Fibroblast of upper back skin (primary cell): ENCODE measurements at regions not wholly inside any gene's neighbourhood (a gene's known extent, or its start where the extent isn't known, plus 50 kb on each side); places are given as distances from the start of the nearest gene placed in this dataset.

Experiments
- DNase-seq: peaks from one replicate; pipeline ENCODE4 v3.0.0-alpha.2; 2013

DNA sequence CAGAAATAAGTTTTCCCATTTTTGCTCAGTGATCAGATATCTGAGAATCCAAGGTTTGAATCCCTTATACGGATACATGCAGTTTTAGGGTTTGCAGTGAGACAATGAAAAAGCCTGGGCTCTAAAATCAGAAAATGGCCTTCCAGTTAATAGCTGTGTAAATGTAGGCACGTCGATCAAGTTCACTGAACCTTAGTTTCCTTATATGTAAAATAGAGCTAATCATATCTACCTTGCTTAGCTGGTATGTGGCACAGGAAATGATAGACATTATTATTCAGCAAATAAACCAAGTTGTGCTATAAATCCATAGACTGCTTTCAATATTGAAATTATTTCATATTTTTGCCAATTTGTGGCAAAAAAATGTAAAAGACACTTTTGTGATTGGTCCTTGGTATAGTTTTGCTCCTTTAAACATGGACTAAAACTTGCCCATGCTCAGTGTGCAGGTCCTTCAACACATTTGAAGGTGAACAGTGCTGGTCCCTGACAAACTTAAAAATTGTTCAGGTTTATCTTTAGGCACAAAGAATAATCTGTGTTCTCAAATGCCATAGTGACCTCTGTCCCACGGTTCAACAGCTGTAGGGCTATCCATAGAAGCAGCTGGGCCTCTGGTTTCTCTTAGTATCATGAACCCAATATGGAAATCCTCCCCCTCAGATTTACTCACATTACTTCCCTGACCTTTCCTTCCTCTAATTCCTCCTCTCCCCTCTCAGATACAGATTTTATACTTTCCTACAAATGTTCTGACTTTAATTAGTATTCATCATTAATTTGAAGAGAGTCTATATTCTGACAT is 51.0 kb downstream of the CCDC54 start:
- no peak for DNase-seq

DNA sequence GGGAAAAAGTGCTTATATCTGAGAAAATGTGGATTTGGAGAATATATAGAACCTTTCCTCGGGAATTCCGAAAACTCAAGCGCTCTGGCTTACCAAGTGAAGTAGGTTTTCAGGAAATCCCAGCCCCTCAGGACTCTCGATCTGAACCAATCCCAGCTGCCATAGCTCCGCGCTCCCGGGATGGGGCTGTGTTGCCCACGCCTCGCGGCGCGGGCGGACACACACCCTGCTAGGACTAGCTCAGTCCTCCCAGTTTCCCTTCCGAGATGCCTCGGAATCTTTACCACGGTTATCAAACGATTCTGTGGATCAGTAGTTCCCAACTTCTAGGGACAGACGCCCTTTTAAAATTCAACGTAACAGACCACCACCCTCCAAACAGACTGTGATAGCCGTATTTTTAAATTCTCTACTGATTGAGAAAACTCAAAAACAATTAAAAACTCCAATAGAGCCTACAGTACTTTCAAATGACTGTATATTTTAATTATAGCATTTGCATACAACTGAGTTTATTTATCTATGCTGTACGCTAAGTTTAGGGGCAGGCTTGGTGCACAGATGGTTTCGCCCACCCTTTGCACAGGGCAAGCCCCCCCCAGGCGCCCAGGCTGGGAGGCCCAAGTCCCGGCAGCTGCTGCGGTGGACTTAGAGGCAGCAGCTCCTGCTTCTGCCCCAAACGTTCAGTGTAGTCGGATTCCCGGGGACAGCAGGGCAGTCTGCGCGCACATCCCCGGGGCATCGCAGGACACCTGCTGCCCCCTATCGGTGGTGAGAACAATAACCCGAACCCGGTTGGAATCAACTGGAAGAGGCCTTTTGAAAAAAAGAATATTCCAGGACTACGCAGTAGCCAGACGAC is 52.3 kb downstream of the CCDC54 start:
- peak; percentile 84 for DNase-seq

DNA sequence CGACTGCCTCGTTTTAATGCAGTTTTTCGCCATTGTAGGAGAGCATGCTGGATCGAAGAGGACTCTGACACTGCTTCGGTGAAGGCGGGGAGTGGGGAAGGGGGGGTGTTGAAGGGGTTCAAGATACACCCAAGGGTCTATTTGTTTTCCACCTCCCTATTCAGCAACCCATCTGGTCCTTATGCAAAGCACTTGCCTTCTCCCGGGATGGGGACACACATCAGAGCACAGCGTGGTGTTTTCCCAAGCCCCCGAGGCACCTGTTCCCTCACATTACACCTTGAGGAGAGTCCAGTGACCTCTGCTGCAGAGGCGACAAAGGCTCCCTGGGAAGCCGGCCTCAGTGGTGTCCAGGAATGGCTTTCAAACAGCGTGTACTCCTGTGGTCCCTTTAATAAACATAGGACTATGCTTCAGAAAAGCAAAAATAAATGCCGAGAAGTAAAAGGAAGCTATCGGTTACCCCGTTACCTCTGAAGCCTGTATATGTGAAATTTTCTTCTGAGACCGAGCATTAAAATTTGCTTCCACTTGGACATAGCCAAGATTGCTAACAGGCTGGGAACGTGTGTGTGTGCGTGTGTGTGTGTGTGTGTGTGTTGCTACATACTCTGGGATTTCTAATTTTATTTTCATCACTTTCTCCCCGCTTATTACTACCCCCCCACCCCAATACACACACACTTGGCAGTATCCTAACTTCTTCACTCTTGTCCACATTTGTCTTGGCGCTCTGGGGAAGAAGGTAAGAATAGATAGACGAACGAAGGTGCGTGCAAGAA is 53.2 kb downstream of the CCDC54 start:
- DNase-seq, result peak; percentile 31

DNA sequence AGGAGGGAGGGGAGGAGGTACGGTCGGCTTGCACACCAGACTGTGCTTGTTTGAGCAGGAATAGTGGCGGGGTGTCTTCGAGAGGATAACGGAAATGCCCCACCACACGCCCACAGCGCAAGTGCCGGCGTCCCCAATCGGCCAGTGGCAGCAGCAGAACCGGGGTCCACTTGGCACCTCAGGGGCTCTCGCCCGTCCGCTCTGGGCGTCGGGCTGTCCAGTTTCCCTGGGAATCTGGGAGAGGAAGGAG is 53.7 kb downstream of the CCDC54 start:
- DNase-seq, result peak; percentile 9

DNA sequence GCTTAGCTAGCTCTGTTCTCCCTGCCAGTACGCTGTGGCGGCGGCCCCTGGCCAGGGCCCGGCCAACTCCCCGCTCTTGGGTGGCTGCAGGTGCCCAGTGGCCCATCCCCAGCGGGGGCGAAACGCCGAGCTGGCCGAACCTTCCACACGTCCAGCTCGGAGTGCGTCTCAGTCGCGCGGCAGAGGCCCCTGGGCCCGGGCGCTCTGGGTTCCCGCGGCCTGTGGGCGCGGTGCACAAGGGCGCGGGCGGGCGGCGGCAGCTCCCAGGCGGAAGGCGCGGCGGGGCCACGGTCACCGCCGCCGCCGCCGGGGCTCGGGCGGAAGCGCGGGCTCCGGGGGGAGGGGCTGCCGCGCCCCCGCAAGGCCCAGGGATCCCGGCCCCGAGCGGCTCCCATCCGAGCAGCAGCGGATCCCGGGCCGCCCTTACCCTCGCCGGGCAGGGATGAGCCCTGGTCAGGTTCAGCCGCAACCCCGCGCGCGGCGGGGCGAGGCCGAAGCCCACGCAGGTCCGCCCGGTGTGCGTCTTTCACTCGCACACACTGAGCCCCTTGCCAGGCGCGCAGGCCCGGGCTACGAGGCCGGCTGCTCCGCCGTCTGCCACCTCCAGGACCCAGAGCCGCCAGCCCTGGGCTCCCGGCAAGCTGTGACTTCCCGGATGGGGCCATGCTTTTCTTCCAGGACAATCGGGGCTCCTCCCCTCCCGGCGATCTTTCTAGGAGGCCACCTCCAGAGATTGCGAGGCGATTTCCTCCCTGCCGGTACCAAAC is 54.2 kb downstream of the CCDC54 start:
- DNase-seq, result peak; percentile 73

DNA sequence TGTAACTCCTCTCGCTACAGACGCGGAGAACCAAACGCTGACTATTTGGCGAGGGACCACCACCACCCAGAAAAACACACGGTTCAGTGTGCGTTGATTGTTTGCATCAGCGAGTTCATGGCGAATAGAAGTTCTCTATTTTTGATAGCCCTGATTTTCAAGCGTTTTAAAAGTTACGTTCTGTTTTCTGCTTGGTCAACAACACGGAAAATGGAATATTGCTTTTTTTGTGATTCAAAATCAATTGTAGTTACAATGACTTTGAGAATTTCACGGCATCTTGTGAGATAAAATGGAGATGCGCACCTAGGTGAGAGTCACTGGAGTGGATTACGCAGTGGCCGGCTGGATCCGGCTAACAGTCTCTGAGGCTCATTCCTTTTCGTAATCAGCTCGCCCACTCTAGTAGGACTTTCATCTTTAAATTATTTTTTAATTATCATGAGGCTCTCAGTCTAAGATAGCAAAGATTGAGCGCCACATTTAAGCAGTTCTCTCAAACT is 54.8 kb downstream of the CCDC54 start:
- no peak for DNase-seq

DNA sequence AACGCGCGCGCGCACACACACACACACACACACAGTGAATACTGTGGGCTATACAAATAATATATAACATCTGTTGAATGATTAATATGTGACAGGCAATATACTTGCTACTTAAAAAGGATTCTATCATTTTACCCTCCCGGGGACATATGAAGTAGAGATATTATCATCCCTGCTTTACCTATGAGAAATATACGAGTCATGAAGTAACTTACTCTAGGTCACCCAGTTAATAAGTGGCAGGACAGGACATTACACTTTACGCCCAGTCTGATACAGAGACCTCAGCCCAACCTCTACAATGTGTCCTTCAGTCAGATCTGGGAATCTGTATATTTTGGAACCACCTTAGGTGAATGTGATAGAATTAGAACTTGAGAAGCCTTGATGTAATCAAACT is 55.4 kb downstream of the CCDC54 start:
- peak; percentile 6 for DNase-seq

DNA sequence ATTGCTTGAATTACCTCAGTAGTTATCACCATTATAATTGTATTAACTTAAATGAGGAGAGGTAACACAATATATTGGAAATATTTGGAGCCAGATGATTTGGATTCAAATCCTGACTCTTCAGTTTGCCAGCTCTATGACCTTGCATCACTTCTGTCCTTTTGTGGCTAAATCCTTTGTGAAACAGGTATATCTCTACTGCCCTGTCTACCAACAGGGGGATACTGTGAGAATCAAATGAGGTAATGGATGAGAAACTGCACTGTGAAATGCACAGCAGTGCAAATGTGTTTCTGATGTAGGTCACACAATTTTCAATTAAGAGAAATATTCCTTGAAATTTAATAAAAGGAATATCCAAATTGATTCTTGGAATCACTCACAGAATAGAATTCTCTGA is 58.8 kb downstream of the CCDC54 start:
- DNase-seq, result no peak

DNA sequence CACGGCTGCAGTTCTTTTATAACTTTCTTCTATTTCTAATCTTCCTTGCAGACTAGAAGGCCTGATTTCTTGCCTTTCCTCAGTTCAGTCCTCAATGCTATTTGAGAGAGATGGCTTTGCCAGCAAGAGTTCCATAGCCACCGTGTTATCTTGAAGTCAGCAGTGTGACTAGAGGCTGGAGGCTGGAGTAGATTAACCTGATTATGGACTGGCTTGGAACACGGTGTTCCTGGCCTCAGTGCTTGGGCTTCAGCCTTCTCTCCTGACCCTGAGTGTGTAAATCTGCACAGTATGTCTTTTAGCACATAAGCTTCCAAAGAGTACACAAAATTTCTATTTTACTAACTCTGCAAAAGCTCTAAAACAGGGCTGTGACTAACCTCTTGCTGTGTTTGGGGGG is 61.4 kb downstream of the CCDC54 start:
- no peak for DNase-seq

DNA sequence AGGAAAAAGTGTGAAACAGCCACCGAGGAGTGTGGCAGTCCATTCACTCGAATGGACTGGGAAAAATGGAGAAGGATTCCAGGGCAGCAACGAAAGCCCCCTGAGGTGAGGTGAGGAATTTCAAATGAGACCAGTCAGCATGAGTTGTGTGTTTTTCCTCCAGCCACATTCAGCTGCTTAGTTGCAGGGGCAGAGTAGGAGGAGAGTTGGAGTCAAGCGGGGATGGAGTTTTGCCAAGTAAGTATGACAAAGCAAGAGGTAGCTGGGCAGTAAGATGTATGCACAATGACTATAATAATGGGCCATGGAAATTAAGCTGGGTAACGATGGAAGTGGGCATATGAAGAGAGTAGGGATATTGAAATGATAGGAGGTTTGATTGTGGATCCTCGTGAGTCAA is 64.4 kb downstream of the CCDC54 start:
- peak; percentile 3 for DNase-seq

DNA sequence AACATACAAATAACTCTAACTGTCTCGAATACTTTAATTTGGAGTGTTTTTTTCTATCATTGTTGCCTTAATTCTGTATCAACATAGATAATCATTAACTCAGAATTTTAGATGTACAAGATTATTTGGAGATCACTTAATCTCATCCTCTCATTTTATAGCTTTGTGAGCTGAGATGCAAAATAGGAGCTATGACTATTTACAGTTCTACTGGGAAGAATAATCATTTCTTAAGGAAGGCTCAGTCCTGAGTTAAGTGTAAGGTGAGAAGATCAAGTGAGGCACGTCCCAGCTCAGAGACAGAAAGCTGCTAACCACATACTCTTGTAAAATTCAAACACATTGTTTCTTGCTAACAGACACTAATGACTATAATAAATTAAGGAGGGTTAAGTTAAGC is 66.2 kb downstream of the CCDC54 start:
- no peak for DNase-seq

DNA sequence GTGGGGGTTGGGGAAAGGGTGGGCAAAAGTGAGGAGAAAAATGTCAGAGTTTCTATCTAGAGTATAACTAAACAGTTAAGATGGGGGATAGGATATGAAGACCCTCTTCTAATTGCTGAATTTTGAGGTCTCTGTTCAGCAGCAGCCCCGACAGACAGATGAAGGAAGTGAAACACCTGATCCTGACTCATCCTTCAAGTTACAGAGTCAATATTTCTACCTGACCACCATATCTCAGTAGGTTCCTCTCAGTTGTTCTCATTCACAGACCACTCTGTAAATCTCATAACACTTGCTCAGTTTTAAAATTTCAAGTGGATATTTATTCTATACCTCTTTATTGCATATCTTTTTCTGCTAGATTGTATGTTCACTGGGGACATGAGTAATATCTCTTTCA is 69.5 kb downstream of the CCDC54 start:
- DNase-seq, result no peak

DNA sequence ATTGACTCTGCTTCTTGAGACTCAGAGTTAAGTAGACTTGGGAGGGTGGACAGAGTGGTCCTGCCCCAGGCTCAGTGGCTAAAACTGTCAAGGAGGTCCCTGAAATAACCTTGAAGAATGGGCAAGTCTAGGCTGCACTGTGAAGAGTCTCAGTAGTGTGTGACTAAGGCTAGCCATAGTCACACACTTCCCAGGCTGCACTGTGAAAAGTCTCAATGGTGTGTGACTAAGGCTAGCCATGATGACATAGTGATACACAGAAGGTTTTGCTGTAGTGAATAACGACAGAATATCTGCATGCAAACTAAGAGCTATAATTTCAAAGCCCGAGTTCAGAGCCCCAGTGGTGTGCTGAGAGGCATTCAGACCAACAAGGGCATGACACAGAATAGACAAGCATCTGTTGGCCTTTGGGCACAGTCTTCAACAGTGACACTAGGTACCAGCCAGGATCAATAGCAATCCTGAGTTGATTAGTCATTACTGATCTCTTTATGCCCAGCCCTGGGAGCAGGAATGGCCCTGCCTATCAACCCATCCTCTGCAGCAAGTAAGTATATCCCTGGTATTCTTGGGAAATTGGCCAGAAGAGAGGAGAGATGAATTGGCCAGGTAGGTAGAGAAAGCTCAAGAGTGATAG is 72.4 kb upstream of the BBX start:
- peak; percentile 3 for DNase-seq

DNA sequence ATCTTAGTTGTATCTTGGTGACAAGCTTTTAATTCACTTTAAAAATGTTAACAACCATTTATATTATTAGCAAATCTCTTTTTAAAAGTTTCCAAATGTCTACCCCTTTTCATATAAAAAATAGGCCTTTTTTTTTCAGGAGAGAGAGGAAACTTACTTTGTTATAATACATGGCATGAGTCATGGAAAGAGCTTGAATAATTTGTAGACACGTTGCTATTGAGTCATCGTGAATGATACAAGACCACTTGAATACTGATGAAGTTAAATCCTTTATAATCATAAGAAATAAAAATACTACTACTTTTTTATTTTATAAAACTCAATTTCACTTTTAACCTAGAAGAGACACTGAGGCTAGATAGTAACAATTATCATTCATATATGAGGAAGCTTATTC is 70.3 kb upstream of the BBX start:
- DNase-seq, result peak; percentile 45

DNA sequence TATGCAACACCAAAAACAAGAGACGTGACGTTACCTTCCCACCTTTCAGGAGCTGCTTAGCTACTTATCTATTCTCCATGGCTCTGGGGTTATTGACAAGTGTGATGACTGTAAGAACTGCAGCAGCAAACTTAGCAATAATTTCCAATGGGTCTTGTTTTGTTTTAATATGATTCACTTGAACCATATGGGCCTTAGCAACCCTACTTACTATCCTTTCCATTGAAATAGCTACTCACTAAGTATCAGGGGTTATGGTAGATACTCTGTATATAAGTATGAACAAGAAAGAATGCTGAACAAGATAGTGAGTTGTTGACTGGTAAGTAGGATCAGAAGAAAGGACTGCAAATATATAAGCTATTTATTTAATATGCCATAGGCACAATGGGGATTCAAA is 69.3 kb upstream of the BBX start:
- DNase-seq, result no peak

DNA sequence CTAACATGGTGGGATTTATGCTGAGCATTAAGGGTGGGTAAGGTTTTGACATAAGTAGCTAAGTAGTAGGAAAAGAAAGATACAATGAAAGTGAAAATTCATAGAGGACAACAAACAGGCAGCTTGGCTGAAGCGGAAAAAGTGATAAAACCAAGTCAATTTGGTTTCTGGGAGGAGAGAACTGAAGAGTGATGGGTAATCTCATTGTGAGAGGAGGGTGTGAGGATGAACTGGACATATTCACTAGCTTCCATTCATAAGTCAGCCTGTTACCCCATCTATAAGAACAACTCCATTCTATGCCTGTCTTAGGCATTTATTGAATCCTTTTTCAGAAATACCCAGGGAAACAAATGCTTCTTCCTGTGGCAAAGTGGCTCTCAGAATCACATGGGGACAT is 67.1 kb upstream of the BBX start:
- DNase-seq, result no peak

DNA sequence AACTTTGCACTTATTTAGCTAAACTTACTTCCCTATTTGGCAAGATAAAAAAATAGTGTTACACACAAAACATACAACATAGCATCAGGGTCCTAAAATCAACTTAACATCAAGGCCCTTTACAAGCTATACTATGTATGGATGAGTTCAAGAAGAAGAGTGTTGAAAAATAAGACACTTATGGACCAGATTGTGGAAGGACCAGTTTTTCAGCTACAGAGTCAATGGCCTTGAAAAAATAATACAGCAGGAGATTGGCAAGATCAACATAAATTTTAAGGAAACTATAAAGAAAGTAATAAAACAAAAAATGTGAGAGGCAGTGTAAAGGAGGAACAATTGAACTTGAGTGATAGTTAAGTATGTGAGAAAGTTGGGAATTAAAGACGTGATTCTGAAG is 66.3 kb upstream of the BBX start:
- no peak for DNase-seq

DNA sequence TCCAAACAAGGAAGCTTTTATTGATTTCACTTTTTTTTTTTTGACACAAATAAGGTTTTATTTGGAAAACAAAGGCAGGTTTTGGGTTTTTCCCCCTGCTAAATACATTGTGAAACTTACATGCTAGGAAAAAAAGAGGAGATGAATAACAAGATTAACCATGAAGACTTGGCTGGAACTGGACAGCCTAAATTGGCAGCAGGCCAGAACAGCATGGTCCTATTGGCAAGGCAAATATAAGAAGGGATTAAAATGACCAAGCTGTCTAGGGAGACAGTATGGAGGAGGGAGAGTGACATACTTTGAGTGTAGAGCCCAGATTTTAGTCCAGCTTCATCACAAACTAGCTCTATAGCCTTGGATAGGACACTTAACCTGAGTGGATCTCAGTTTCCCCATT is 63.9 kb upstream of the BBX start:
- peak; percentile 6 for DNase-seq

DNA sequence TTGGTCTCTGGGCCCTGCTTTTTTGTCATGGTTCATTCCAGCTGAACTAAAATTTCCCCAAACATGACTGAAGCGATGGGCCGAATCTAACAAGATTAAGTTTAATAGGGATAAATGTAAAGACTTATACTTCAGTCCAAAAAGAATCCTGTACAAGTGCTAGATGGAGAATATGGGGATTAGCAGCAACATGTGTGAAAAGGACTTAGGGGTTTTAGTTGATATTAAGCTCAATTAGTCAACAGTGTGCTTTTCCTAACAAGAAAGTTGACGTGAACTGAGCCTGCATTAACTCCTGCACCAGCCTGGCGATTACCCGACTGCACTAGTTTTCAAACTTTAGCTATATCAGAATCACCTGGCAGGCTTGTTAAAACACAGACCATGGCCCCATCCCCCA is 61.0 kb upstream of the BBX start:
- no peak for DNase-seq

DNA sequence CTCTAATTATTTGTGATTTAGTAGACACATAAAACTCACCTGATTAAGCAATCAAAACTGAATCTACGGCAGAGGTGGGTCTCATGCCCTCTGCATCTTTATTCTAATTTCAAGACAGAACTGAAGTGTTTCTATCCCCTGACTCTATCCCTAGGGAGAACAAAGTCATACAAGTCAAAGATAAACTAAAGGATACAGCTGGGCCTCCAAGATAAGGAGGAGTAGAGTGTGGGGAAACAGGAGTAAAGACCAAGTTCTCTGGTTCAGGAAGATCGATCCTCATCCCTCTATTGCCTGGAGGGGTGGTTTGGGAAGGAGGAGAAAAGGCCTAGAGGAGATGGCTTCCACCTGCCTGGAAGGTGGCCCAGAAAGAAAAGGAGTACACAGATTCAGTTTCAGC is 58.7 kb upstream of the BBX start:
- DNase-seq, result no peak

DNA sequence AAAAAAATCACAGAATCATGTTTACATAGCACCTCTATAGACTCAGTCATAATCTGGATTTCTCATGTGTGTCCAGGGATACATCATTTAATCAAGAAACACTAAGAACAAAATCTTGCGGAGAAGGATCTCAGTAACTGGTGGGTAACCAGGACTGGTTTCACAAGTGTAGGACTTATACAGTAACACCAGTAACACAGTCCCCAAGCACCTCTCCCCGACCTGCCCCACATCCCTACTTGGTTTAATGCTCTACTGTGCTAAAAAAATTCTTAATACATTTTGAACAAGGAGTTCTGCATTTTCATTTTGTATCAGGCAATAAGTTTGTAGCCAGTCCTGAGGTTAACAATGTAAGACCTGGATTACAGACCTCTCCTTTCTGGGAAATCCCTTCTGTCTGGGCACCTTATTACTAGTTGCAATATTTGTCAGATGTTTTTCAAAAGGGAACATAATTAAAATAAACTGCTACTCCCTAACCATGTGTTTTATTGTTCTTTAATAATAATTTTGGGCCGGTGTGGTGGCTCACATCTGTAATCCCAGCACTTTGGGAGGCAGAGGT is 57.6 kb upstream of the BBX start:
- no peak for DNase-seq

DNA sequence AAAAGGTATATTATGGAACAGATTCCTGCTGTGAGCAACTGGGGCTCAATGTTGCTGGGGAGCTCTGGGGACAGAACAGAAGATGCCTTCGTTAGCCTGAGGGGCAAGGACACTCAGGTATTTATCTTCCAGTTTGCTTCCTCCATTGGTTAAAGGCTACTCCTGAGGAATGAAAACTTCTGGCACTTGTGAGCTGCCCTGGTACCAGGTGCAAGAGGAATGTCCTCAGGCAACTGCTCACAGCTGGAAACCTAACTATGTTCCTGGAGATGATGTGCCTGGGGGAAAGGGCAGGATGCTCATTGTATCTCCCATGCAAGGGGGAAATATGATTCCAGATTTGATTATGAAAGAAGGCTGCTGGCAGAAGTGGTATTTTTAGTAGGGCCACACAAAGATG is 54.0 kb upstream of the BBX start:
- DNase-seq, result no peak
